ENCODE measurements at regions not wholly inside any gene's neighbourhood (a gene's known extent, or its start where the extent isn't known, plus 50 kb on each side); places are given as distances from the start of the nearest gene placed in this dataset.

- Histone ChIP-seq H3K79me2 (ENCODE audit: low read length) (no peaks in the 10 kb centered on the region), H3K9me3 (ENCODE audit: low read length) (no peaks in the 10 kb centered on the region), H3K4me1 (ENCODE audit: insufficient read depth, low read length) (no peaks in the 10 kb centered on the region), H3K9me2 (replicated peaks; ENCODE audit: low read length) (no peaks in the 10 kb centered on the region), H3K4me3 (ENCODE audit: low read length) (no peak overlapping the region), H3F3A (ENCODE audit: low read length, unreplicated experiment) (no peaks in the 10 kb centered on the region), H3K9ac (ENCODE audit: low read length) (no peak overlapping the region), H4K20me1 (ENCODE audit: low read length) (no peaks in the 10 kb centered on the region), H3K27me3 (ENCODE audit: low read length) (peaks cover 75% of the 10 kb centered on the region), H3K4me2 (ENCODE audit: low read length) (no peak overlapping the region), H3K36me3 (ENCODE audit: low read depth, low read length) (no peaks in the 10 kb centered on the region), H3K27ac (ENCODE audit: low read length) (no peak overlapping the region), H2AFZ (ENCODE audit: low read length) (no peak overlapping the region)
- CTCF ChIA-PET = no interaction called here
- POLR2A ChIA-PET (ENCODE audit: unreplicated experiment) = no interaction called here
- DNase-seq = no peak
- BruUV-seq (replicated peaks) = no TSS peak
- TF ChIP-seq, protein P1, sequence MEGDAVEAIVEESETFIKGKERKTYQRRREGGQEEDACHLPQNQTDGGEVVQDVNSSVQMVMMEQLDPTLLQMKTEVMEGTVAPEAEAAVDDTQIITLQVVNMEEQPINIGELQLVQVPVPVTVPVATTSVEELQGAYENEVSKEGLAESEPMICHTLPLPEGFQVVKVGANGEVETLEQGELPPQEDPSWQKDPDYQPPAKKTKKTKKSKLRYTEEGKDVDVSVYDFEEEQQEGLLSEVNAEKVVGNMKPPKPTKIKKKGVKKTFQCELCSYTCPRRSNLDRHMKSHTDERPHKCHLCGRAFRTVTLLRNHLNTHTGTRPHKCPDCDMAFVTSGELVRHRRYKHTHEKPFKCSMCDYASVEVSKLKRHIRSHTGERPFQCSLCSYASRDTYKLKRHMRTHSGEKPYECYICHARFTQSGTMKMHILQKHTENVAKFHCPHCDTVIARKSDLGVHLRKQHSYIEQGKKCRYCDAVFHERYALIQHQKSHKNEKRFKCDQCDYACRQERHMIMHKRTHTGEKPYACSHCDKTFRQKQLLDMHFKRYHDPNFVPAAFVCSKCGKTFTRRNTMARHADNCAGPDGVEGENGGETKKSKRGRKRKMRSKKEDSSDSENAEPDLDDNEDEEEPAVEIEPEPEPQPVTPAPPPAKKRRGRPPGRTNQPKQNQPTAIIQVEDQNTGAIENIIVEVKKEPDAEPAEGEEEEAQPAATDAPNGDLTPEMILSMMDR (conservative IDR thresholded peaks at IDR 0.05; ENCODE audit: low read depth, low read length) = no peak
- TF ChIP-seq EZH2phosphoT487 (IDR thresholded peaks at IDR 0.05; ENCODE audit: borderline replicate concordance, low read length) (no peak), EZH2 (IDR thresholded peaks at IDR 0.05; ENCODE audit: low read length, unreplicated experiment) (no peak)
- ATAC-seq = no peak
- intact Hi-C loops (cut with micrococcal nuclease) = no loop called here
Observed at GRCh38 chr20:22307409-22307808, 277.0 kb downstream of the FOXA2 start.

- CTCF ChIA-PET = no interaction called here
- POLR2A ChIA-PET (ENCODE audit: unreplicated experiment) = no interaction called here
Observed at GRCh38 chr20:22305381-22305780, 279.0 kb downstream of the FOXA2 start.

GRCh38 chr20:22303523-22303922, 280.8 kb downstream of the FOXA2 start:
- Histone ChIP-seq H3K4me3 (ENCODE audit: low read length) (no peak overlapping the region), H3K36me3 (ENCODE audit: low read depth, low read length) (no peaks in the 10 kb centered on the region), H4K20me1 (ENCODE audit: low read length) (no peaks in the 10 kb centered on the region), H3K4me2 (ENCODE audit: low read length) (no peak overlapping the region), H3K9ac (ENCODE audit: low read length) (no peak overlapping the region), H3K27ac (ENCODE audit: low read length) (no peak overlapping the region), H3K9me2 (replicated peaks; ENCODE audit: low read length) (no peaks in the 10 kb centered on the region), H3K27me3 (ENCODE audit: low read length) (peaks cover 56% of the 10 kb centered on the region), H2AFZ (ENCODE audit: low read length) (no peak overlapping the region), H3K79me2 (ENCODE audit: low read length) (no peaks in the 10 kb centered on the region), H3K4me1 (ENCODE audit: insufficient read depth, low read length) (no peaks in the 10 kb centered on the region), H3F3A (ENCODE audit: low read length, unreplicated experiment) (no peaks in the 10 kb centered on the region), H3K9me3 (ENCODE audit: low read length) (no peaks in the 10 kb centered on the region)
- intact Hi-C loops (cut with micrococcal nuclease) = no loop called here
- ChIA-PET CTCF (interaction anchor here (0.7 kb wide), 1 partner anchor 73 kb away, joined by 3 read pairs; no protein-coding TSS in a partner anchor), POLR2A (ENCODE audit: unreplicated experiment) (no interaction called here)
- DNase-seq (peak; percentile 42), ATAC-seq (peak; percentile 35; the same call in 1 of the 2 replicates)
- no TSS peak for BruUV-seq (replicated peaks)
- TF ChIP-seq, protein P1 (conservative IDR thresholded peaks at IDR 0.05; ENCODE audit: low read depth, low read length) = peak; percentile 68
- TF ChIP-seq EZH2 (IDR thresholded peaks at IDR 0.05; ENCODE audit: low read length, unreplicated experiment) (no peak), EZH2phosphoT487 (IDR thresholded peaks at IDR 0.05; ENCODE audit: borderline replicate concordance, low read length) (no peak)

More at GRCh38 chr20:22305381-22305780, 279.0 kb downstream of the FOXA2 start:
- Histone ChIP-seq H3F3A (ENCODE audit: low read length, unreplicated experiment) (no peaks in the 10 kb centered on the region), H4K20me1 (ENCODE audit: low read length) (no peaks in the 10 kb centered on the region), H3K27ac (ENCODE audit: low read length) (no peak overlapping the region), H3K9ac (ENCODE audit: low read length) (no peak overlapping the region), H3K36me3 (ENCODE audit: low read depth, low read length) (no peaks in the 10 kb centered on the region), H3K9me3 (ENCODE audit: low read length) (no peaks in the 10 kb centered on the region), H3K27me3 (ENCODE audit: low read length) (peaks cover 65% of the 10 kb centered on the region), H3K4me2 (ENCODE audit: low read length) (no peak overlapping the region), H2AFZ (ENCODE audit: low read length) (no peak overlapping the region), H3K79me2 (ENCODE audit: low read length) (no peaks in the 10 kb centered on the region), H3K4me1 (ENCODE audit: insufficient read depth, low read length) (no peaks in the 10 kb centered on the region), H3K9me2 (replicated peaks; ENCODE audit: low read length) (no peaks in the 10 kb centered on the region), H3K4me3 (ENCODE audit: low read length) (no peak overlapping the region)
- ATAC-seq (no peak), DNase-seq (no peak)
- intact Hi-C loops (cut with micrococcal nuclease) = no loop called here
- TF ChIP-seq EZH2phosphoT487 (IDR thresholded peaks at IDR 0.05; ENCODE audit: borderline replicate concordance, low read length) (no peak), EZH2 (IDR thresholded peaks at IDR 0.05; ENCODE audit: low read length, unreplicated experiment) (no peak)
- TF ChIP-seq, protein P1 (conservative IDR thresholded peaks at IDR 0.05; ENCODE audit: low read depth, low read length) = no peak
- no TSS peak for BruUV-seq (replicated peaks)

Data from PC-3 (cell line).